Heart left ventricle (tissue), 13 donors: ENCODE measurements at regions not wholly inside any gene's neighbourhood (a gene's known extent, or its start where the extent isn't known, plus 50 kb on each side); places are given as distances from the start of the nearest gene placed in this dataset.

Experiments
- POLR2A ChIP-seq, 2 donors: fragments of 450-650 bp; IDR thresholded peaks; one replicate each; pipeline ENCODE4 v1.6.1; 2017; ENCODE audit warnings: antibody characterized with exemption in 2 of 2, mild to moderate bottlenecking in 2 of 2, moderate library complexity in 2 of 2
- TF ChIP-seq, protein P1 (sequence below), 12 donors: fragments of 200-600 bp; sonication (generic) in 4 of 12; IDR thresholded peaks; one replicate each; pipeline versions ENCODE4 v1.5.0 to v1.8.0; 2018 to 2022; ENCODE audit warnings: antibody characterized with exemption in 12 of 12, mild to moderate bottlenecking in 5 of 12
- donor health status: ischemic (EF 13 %, LVEDD 7.1; RV severe dilation, severe dysfunction).
- donor health status: DM: no; HTN: yes; CAD: no.
- donor health status: DM: no; HTN: no; CAD: no.
- donor health status: ischemic (EF 25% LVEDD 6.9; RV normal size, moderate dysfunction).
- donor health status: ischemic (EF 25% LVEDD 5.7; RV mildly dilated, moderate dysfunction).
- donor health status: ischemic (EF 35%, LVEDD 5.7; RV mildly dilated, moderate dysfunction).
- donor health status: nonischemic (EF 11% LVEDD 7.7; RV severe dilation, severe dysfunction).
- donor health status: DM: yes; HTN: yes; CAD: no.
- donor health status: PGD.
- donor health status: ischemic (EF 29% LVEDD 5.4; RV normal size, mild dysfunction).
- donor health status: nonischemic (EF 23%, LVEDD 6.1; RV moderate dilation, normal function).

DNA sequence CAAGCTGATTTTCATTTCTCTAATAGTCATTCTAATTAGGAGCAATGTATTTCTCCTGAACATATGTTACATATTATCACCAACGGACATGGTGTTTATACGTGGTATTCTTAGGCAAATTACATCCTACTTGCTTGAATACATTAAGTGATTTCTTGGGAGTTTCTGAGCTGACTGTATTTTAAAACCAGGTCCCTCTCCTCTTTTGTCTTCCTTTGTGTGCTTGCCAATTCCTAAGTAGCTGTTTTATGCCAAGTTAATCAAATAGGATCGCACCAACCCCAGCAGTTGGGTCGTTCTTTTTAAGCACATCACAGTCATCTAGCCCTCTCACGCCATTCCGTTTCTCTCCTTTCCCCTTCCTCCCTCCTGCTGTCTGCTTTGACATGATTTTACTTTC lies 75.4 kb upstream of the MAP2 start:
- no peak for TF ChIP-seq POLR2A (IDR thresholded peaks at IDR 0.05)
- TF ChIP-seq, protein P1, sequence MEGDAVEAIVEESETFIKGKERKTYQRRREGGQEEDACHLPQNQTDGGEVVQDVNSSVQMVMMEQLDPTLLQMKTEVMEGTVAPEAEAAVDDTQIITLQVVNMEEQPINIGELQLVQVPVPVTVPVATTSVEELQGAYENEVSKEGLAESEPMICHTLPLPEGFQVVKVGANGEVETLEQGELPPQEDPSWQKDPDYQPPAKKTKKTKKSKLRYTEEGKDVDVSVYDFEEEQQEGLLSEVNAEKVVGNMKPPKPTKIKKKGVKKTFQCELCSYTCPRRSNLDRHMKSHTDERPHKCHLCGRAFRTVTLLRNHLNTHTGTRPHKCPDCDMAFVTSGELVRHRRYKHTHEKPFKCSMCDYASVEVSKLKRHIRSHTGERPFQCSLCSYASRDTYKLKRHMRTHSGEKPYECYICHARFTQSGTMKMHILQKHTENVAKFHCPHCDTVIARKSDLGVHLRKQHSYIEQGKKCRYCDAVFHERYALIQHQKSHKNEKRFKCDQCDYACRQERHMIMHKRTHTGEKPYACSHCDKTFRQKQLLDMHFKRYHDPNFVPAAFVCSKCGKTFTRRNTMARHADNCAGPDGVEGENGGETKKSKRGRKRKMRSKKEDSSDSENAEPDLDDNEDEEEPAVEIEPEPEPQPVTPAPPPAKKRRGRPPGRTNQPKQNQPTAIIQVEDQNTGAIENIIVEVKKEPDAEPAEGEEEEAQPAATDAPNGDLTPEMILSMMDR (IDR thresholded peaks at IDR 0.05): no peak
